Loucy (cell line): ENCODE measurements at regions not wholly inside any gene's neighbourhood (a gene's known extent, or its start where the extent isn't known, plus 50 kb on each side); places are given as distances from the start of the nearest gene placed in this dataset.
"Not testable (repeated sequence)": the region's sequence is repeated elsewhere in the genome, so short reads cannot be mapped to it uniquely, and the experiment has no call there.

Source experiments
- H2AFZ ChIP-seq: fragments of 200-600 bp; sonication (generic); 2 replicates; pipeline ENCODE4 v1.6.0; 2016; ENCODE audit warnings: antibody characterized with exemption, mild to moderate bottlenecking, low read length, moderate library complexity
- H3F3A ChIP-seq: fragments of 200-600 bp; 2 replicates; pipeline ENCODE4 v1.6.0; 2016; ENCODE audit warnings: antibody characterized with exemption, low read depth, mild to moderate bottlenecking
- H3K27me3 ChIP-seq: fragments of 200-600 bp; sonication (generic); 2 replicates; pipeline ENCODE4 v1.6.1; 2014; ENCODE audit warnings: low read length, mild to moderate bottlenecking; ENCODE audit not compliant: insufficient read depth, poor library complexity, severe bottlenecking
- H3K36me3 ChIP-seq: fragments of 200-600 bp; sonication (generic); 2 replicates; pipeline ENCODE4 v1.6.1; 2016; ENCODE audit warnings: low read length; ENCODE audit not compliant: insufficient read depth
- H3K4me1 ChIP-seq: fragments of 200-600 bp; sonication (generic); 2 replicates; pipeline ENCODE4 v1.5.1; 2014; ENCODE audit warnings: low read length, mild to moderate bottlenecking; ENCODE audit not compliant: insufficient read depth, poor library complexity, severe bottlenecking
- H3K4me2 ChIP-seq: fragments of 200-600 bp; sonication (generic); 2 replicates; pipeline ENCODE4 v1.6.0; 2014; ENCODE audit warnings: antibody characterized with exemption, low read length, low read depth, mild to moderate bottlenecking; ENCODE audit not compliant: poor library complexity, severe bottlenecking
- H3K4me3 ChIP-seq: fragments of 200-600 bp; sonication (generic); 2 replicates; pipeline ENCODE4 v1.5.1; 2014; ENCODE audit warnings: low read length, mild to moderate bottlenecking, mixed read lengths; ENCODE audit not compliant: poor library complexity, severe bottlenecking
- H3K79me2 ChIP-seq: fragments of 200-600 bp; sonication (generic); 2 replicates; pipeline ENCODE4 v1.6.1; 2014; ENCODE audit warnings: low read length; ENCODE audit not compliant: insufficient read depth
- H3K9ac ChIP-seq: fragments of 200-600 bp; sonication (generic); 2 replicates; pipeline ENCODE4 v1.6.0; 2014; ENCODE audit warnings: mild to moderate bottlenecking, low read depth, low read length, moderate library complexity; ENCODE audit not compliant: poor library complexity, severe bottlenecking
- H3K9me2 ChIP-seq: fragments of 200-600 bp; sonication (generic); replicated peaks from 2 replicates; pipeline ENCODE4 v1.6.1; 2016; ENCODE audit warnings: low read depth, low read length, mixed read lengths
- H3K9me3 ChIP-seq: fragments of 200-600 bp; sonication (generic); 2 replicates; pipeline ENCODE4 v1.6.1; 2014; ENCODE audit warnings: mild to moderate bottlenecking, antibody characterized with exemption, low read length, low read depth; ENCODE audit not compliant: insufficient read depth
- H4K20me1 ChIP-seq: fragments of 200-600 bp; sonication (generic); 2 replicates; pipeline ENCODE4 v1.6.0; 2014; ENCODE audit warnings: antibody characterized with exemption, low read length, mild to moderate bottlenecking; ENCODE audit not compliant: insufficient read depth, poor library complexity, severe bottlenecking
- EZH2phosphoT487 ChIP-seq: fragments of 200-600 bp; IDR thresholded peaks from 2 replicates; pipeline ENCODE4 v1.6.1; 2018; ENCODE audit warnings: antibody characterized with exemption, mild to moderate bottlenecking, moderate library complexity, borderline replicate concordance
- TF ChIP-seq, protein P1 (sequence below): fragments of 200-600 bp; sonication (generic); conservative IDR thresholded peaks from 2 replicates; pipeline ENCODE4 v1.5.1; 2014; ENCODE audit warnings: mild to moderate bottlenecking, antibody characterized with exemption, low read length

DNA sequence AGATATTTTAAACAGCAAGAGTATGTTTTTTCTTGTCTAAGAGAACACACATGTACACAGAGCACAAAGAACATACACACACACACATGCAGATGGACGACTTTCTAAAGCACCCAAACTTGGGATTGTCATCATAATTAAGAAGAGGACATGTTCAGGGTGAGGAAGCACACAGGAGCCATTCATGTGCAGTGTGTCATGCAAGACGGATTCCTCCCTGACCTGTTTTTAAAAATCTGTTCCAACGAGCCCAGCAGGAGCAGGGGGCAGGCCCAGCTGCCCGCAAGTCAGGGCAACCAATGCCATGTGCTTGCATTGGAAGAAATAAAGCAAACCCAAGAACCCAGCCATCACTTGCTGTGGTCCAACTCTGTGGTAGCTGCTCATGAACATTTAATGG, 167.3 kb upstream of the ZNF644 start:
- Histone ChIP-seq H3K4me1 (no peaks in the 10 kb centered on the region), H3K9ac (no peak overlapping the region), H3K27me3 (no peaks in the 10 kb centered on the region), H3K9me3 (no peaks in the 10 kb centered on the region), H3K4me2 (no peak overlapping the region), H3K9me2 (no peaks in the 10 kb centered on the region), H4K20me1 (no peaks in the 10 kb centered on the region), H3K36me3 (no peaks in the 10 kb centered on the region), H3F3A (no peaks in the 10 kb centered on the region), H2AFZ (no peak overlapping the region), H3K79me2 (no peaks in the 10 kb centered on the region), H3K4me3 (no peak overlapping the region)
- TF ChIP-seq, protein P1, sequence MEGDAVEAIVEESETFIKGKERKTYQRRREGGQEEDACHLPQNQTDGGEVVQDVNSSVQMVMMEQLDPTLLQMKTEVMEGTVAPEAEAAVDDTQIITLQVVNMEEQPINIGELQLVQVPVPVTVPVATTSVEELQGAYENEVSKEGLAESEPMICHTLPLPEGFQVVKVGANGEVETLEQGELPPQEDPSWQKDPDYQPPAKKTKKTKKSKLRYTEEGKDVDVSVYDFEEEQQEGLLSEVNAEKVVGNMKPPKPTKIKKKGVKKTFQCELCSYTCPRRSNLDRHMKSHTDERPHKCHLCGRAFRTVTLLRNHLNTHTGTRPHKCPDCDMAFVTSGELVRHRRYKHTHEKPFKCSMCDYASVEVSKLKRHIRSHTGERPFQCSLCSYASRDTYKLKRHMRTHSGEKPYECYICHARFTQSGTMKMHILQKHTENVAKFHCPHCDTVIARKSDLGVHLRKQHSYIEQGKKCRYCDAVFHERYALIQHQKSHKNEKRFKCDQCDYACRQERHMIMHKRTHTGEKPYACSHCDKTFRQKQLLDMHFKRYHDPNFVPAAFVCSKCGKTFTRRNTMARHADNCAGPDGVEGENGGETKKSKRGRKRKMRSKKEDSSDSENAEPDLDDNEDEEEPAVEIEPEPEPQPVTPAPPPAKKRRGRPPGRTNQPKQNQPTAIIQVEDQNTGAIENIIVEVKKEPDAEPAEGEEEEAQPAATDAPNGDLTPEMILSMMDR = no peak
- no peak for TF ChIP-seq EZH2phosphoT487

DNA sequence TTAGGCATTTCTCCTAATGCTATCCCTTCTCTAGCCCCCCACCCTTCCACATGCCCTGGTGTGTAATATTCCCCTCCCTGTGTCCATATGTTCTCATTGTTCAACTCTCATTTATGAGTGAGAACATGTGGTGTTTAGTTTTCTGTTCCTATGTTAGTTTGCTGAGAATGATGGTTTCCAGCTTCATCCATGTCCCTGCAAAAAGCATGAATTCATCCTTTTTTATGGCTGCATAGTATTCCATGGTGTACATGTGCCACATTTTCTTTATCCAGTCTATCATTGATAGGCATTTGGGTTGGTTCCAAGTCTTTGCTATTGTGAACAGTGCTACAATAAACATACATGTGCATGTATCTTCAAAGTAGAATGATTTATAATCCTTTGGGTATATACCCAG, 161.0 kb upstream of the ZNF644 start:
- H3K9me3 ChIP-seq, H3K9ac ChIP-seq, H4K20me1 ChIP-seq, H3K4me2 ChIP-seq, H3K9me2 ChIP-seq, H3K36me3 ChIP-seq, H3F3A ChIP-seq, H3K4me3 ChIP-seq, H3K79me2 ChIP-seq, H3K27me3 ChIP-seq, H3K4me1 ChIP-seq, H2AFZ ChIP-seq: not testable (repeated sequence)

DNA sequence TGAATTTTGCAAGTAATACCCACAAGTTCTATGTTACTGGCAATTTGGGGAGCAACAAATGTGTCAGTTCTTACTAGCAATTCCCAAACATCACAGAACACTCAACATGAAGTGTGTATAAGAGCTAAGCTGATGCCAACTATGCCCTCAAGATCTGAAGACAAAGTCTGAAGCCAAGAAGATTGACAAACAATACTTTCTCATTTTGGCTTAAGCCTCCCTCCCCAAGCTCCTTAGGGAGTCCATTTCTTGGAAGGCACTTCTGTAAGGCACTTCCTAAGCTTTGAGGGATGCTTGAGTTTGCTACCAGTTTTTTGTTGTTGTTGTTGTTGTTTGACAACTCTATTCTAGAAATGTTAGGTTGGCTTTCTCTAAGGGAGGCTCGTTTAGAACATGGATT, 154.4 kb upstream of the ZNF644 start:
- H3K27me3 ChIP-seq = no peaks in the 10 kb centered on the region
- no peaks in the 10 kb centered on the region for H3K9me3 ChIP-seq
- TF ChIP-seq, protein P1 = no peak
- no peak for TF ChIP-seq EZH2phosphoT487
- H3K79me2 ChIP-seq = no peaks in the 10 kb centered on the region
- H3K36me3 ChIP-seq = no peaks in the 10 kb centered on the region
- no peak overlapping the region for H3K9ac ChIP-seq
- no peaks in the 10 kb centered on the region for H3K9me2 ChIP-seq
- no peaks in the 10 kb centered on the region for H4K20me1 ChIP-seq
- no peak overlapping the region for H3K4me2 ChIP-seq
- H3F3A ChIP-seq = no peaks in the 10 kb centered on the region
- no peak overlapping the region for H2AFZ ChIP-seq
- H3K4me1 ChIP-seq = no peaks in the 10 kb centered on the region
- no peak overlapping the region for H3K4me3 ChIP-seq

DNA sequence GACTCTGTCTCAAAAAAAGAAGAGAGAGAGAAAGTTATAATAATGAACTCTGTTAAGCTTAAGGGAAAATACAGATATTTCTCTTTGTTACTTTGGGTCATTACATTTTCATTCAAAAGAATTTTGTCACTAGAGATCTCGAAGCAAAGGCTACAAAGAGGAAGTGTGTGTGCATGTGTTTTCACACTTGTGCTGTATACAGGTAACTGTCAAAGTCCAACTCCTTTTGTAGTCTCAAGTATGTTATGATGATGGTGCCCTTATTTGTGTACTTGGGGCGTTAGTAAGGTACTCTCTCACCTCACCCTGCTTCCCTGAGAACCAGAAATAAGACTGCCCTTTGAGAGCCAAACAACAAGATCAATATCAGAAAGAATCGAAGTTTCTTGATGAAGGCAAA, 152.9 kb upstream of the ZNF644 start:
- no peak for TF ChIP-seq EZH2phosphoT487
- TF ChIP-seq, protein P1 = no peak
- H3K36me3 ChIP-seq = no peaks in the 10 kb centered on the region
- H2AFZ ChIP-seq = no peak overlapping the region

More for the DNA sequence above, 152.9 kb upstream of the ZNF644 start:
- Histone ChIP-seq H3K79me2 (no peaks in the 10 kb centered on the region), H3K9ac (no peak overlapping the region), H3K4me2 (no peak overlapping the region), H3F3A (no peaks in the 10 kb centered on the region), H3K4me3 (no peak overlapping the region), H3K27me3 (no peaks in the 10 kb centered on the region), H3K4me1 (no peaks in the 10 kb centered on the region), H3K9me3 (no peaks in the 10 kb centered on the region), H4K20me1 (no peaks in the 10 kb centered on the region), H3K9me2 (no peaks in the 10 kb centered on the region)
